Suprapubic skin (tissue), 4 donors: ENCODE measurements at regions not wholly inside any gene's neighbourhood (a gene's known extent, or its start where the extent isn't known, plus 50 kb on each side); places are given as distances from the start of the nearest gene placed in this dataset.

Experiments used
- DNase-seq, 2 donors: peaks; one replicate each; pipeline ENCODE4 v3.0.0-alpha.2; 2019; ENCODE audit warnings: low spot score in 2 of 2
- H3K27ac ChIP-seq: fragments of 200-600 bp; sonication (generic); one replicate; pipeline ENCODE4 v1.5.1; 2019
- H3K27me3 ChIP-seq: fragments of 200-600 bp; sonication (generic); one replicate; pipeline ENCODE4 v1.5.1; 2019
- H3K36me3 ChIP-seq: fragments of 200-600 bp; sonication (generic); one replicate; pipeline ENCODE4 v1.5.1; 2019
- H3K4me1 ChIP-seq: fragments of 200-600 bp; sonication (generic); one replicate; pipeline ENCODE4 v1.5.1; 2019
- H3K4me3 ChIP-seq: fragments of 200-600 bp; sonication (generic); one replicate; pipeline ENCODE4 v1.5.1; 2019; ENCODE audit warnings: mild to moderate bottlenecking
- H3K9me3 ChIP-seq: fragments of 200-600 bp; sonication (generic); one replicate; pipeline ENCODE4 v1.5.1; 2019
- CTCF ChIP-seq, 2 donors: fragments of 200-600 bp in 1 of 2; fragments of 450-650 bp in 1 of 2; sonication (generic) in 1 of 2; IDR thresholded peaks; one replicate each; pipeline ENCODE4 v1.5.1; 2016 to 2019; ENCODE audit warnings: antibody characterized with exemption in 2 of 2, mild to moderate bottlenecking in 1 of 2, moderate library complexity in 1 of 2
- EP300 ChIP-seq: sonication (generic); formaldehyde crosslinking; IDR thresholded peaks from one replicate; pipeline ENCODE4 v1.6.1; 2017; ENCODE audit warnings: antibody characterized with exemption
- POLR2A ChIP-seq, 2 donors: fragments of 450-650 bp; IDR thresholded peaks; one replicate each; pipeline ENCODE4 v1.6.1; 2017; ENCODE audit warnings: antibody characterized with exemption in 2 of 2, mild to moderate bottlenecking in 2 of 2, moderate library complexity in 2 of 2
- POLR2AphosphoS5 ChIP-seq, 3 donors: sonication (generic); formaldehyde crosslinking; IDR thresholded peaks; one replicate each; pipeline ENCODE4 v1.6.1; 2017; ENCODE audit warnings: antibody characterized with exemption in 3 of 3
- WGBS: methylation state at CpG from one replicate; pipeline ENCODE4 v1.1.5; 2018; 5-methylcytosine and 5-hydroxymethylcytosine counted together

- Histone ChIP-seq H3K36me3 (no peaks in the 10 kb centered on the region), H3K27me3 (no peaks in the 10 kb centered on the region), H3K4me1 (peaks cover 10% of the 10 kb centered on the region), H3K9me3 (no peaks in the 10 kb centered on the region), H3K4me3 (no peak overlapping the region), H3K27ac (no peak overlapping the region)
- WGBS = 71% methylated on average over 2 of the region's 2 CpGs
- no peak for DNase-seq
- no peak for TF ChIP-seq CTCF (IDR thresholded peaks at IDR 0.05)
- no peak for TF ChIP-seq POLR2A (IDR thresholded peaks at IDR 0.05)
- TF ChIP-seq POLR2AphosphoS5 (IDR thresholded peaks at IDR 0.05) = no peak
- TF ChIP-seq EP300 = no peak
Measured at GRCh38 chr3:189566550-189567130, 64.5 kb upstream of the TP63 start.

- Histone ChIP-seq H3K4me1 (peaks cover 10% of the 10 kb centered on the region), H3K27me3 (no peaks in the 10 kb centered on the region), H3K27ac (no peak overlapping the region), H3K36me3 (no peaks in the 10 kb centered on the region), H3K4me3 (no peak overlapping the region), H3K9me3 (no peaks in the 10 kb centered on the region)
- TF ChIP-seq POLR2A (IDR thresholded peaks at IDR 0.05) = no peak
- no peak for TF ChIP-seq EP300
- TF ChIP-seq POLR2AphosphoS5 (IDR thresholded peaks at IDR 0.05) = no peak
- TF ChIP-seq CTCF (IDR thresholded peaks at IDR 0.05) = no peak
- DNase-seq = no peak
- 85% methylated on average over 2 of the region's 2 CpGs for WGBS
Measured at GRCh38 chr3:189567322-189567721, 63.9 kb upstream of the TP63 start.

GRCh38 chr3:189567766-189568420 lies 63.3 kb upstream of the TP63 start:
- 86% methylated on average over 3 of the region's 3 CpGs for WGBS
- Histone ChIP-seq H3K36me3 (no peaks in the 10 kb centered on the region), H3K27me3 (no peaks in the 10 kb centered on the region), H3K4me3 (no peak overlapping the region), H3K27ac (no peak overlapping the region), H3K9me3 (no peaks in the 10 kb centered on the region), H3K4me1 (peaks cover 10% of the 10 kb centered on the region)
- DNase-seq = no peak
- no peak for TF ChIP-seq CTCF (IDR thresholded peaks at IDR 0.05)
- TF ChIP-seq EP300 = no peak
- no peak for TF ChIP-seq POLR2A (IDR thresholded peaks at IDR 0.05)
- no peak for TF ChIP-seq POLR2AphosphoS5 (IDR thresholded peaks at IDR 0.05)

- WGBS = 73% methylated on average over 4 of the region's 4 CpGs
- Histone ChIP-seq H3K4me3 (no peak overlapping the region), H3K36me3 (no peaks in the 10 kb centered on the region), H3K4me1 (peaks cover 5% of the 10 kb centered on the region), H3K27ac (no peak overlapping the region), H3K9me3 (no peaks in the 10 kb centered on the region), H3K27me3 (no peaks in the 10 kb centered on the region)
- TF ChIP-seq POLR2AphosphoS5 (IDR thresholded peaks at IDR 0.05) = no peak
- no peak for DNase-seq
Measured at GRCh38 chr3:189568961-189569360, 62.2 kb upstream of the TP63 start.

- no peak overlapping the region for H3K4me3 ChIP-seq
- H3K4me1 ChIP-seq = peaks cover under 1% of the 10 kb centered on the region
- H3K27ac ChIP-seq = no peak overlapping the region
- 96% methylated on average over 4 of the region's 4 CpGs for WGBS
- no peak for TF ChIP-seq EP300
- no peak for TF ChIP-seq POLR2AphosphoS5 (IDR thresholded peaks at IDR 0.05)
- TF ChIP-seq CTCF (IDR thresholded peaks at IDR 0.05) = no peak
- TF ChIP-seq POLR2A (IDR thresholded peaks at IDR 0.05) = no peak
- no peak for DNase-seq
- no peaks in the 10 kb centered on the region for H3K9me3 ChIP-seq
- no peaks in the 10 kb centered on the region for H3K27me3 ChIP-seq
- no peaks in the 10 kb centered on the region for H3K36me3 ChIP-seq
Measured at GRCh38 chr3:189569473-189569872, 61.7 kb upstream of the TP63 start.

- H3K36me3 ChIP-seq = no peaks in the 10 kb centered on the region
- H3K4me3 ChIP-seq = no peak overlapping the region
- no peak for DNase-seq
- TF ChIP-seq CTCF (IDR thresholded peaks at IDR 0.05) = no peak
- TF ChIP-seq POLR2AphosphoS5 (IDR thresholded peaks at IDR 0.05) = no peak
- no peaks in the 10 kb centered on the region for H3K9me3 ChIP-seq
- no peaks in the 10 kb centered on the region for H3K27me3 ChIP-seq
- no peaks in the 10 kb centered on the region for H3K4me1 ChIP-seq
- H3K27ac ChIP-seq = no peak overlapping the region
Measured at GRCh38 chr3:189570916-189571315, 60.3 kb upstream of the TP63 start.
